DOHH2 (cell line): ENCODE measurements at regions not wholly inside any gene's neighbourhood (a gene's known extent, or its start where the extent isn't known, plus 50 kb on each side); places are given as distances from the start of the nearest gene placed in this dataset.

Experiments used
- H3F3A ChIP-seq: fragments of 200-600 bp; sonication (generic), shearing (Covaris generic); 2 replicates; pipeline ENCODE4 v1.6.0; 2016; ENCODE audit warnings: antibody characterized with exemption, mild to moderate bottlenecking; ENCODE audit not compliant: control insufficient read depth, insufficient read depth
- H3K27ac ChIP-seq: fragments of 200-600 bp; sonication (generic); 2 replicates; pipeline ENCODE4 v1.5.1; 2014; ENCODE audit warnings: low read depth, mild to moderate bottlenecking, low read length, moderate library complexity
- H3K27me3 ChIP-seq: fragments of 200-600 bp; sonication (generic); 2 replicates; pipeline ENCODE4 v1.6.1; 2014; ENCODE audit warnings: mild to moderate bottlenecking, low read length, mixed read lengths; ENCODE audit not compliant: control insufficient read depth
- H3K36me3 ChIP-seq: fragments of 200-600 bp; sonication (generic); 2 replicates; pipeline ENCODE4 v1.6.1; 2014; ENCODE audit warnings: mild to moderate bottlenecking, low read length, moderate library complexity, mixed read lengths; ENCODE audit not compliant: control insufficient read depth
- H3K4me1 ChIP-seq: fragments of 200-600 bp; sonication (generic); 2 replicates; pipeline ENCODE4 v1.6.1; 2014; ENCODE audit warnings: mild to moderate bottlenecking, low read length, mixed read lengths; ENCODE audit not compliant: control insufficient read depth
- H3K4me2 ChIP-seq: fragments of 200-600 bp; sonication (generic); 2 replicates; pipeline ENCODE4 v1.6.0; 2014; ENCODE audit warnings: mild to moderate bottlenecking, low read length, moderate library complexity
- H3K4me3 ChIP-seq: fragments of 200-600 bp; sonication (generic); 2 replicates; pipeline ENCODE4 v1.5.1; 2014; ENCODE audit warnings: mild to moderate bottlenecking, low read length, mixed read lengths
- H3K79me2 ChIP-seq: fragments of 200-600 bp; sonication (generic); 2 replicates; pipeline ENCODE4 v1.6.1; 2014; ENCODE audit warnings: mild to moderate bottlenecking, low read length, mixed read lengths; ENCODE audit not compliant: control insufficient read depth
- H3K9me2 ChIP-seq: fragments of 200-600 bp; sonication (generic); replicated peaks from 2 replicates; pipeline ENCODE4 v1.6.1; 2014; ENCODE audit warnings: mild to moderate bottlenecking, low read length, mixed read lengths; ENCODE audit not compliant: control insufficient read depth
- H3K9me3 ChIP-seq: fragments of 200-600 bp; sonication (generic); 2 replicates; pipeline ENCODE4 v1.6.1; 2014; ENCODE audit warnings: antibody characterized with exemption, low read length, mixed read lengths; ENCODE audit not compliant: control insufficient read depth, insufficient read depth
- H4K20me1 ChIP-seq: fragments of 200-600 bp; sonication (generic); 2 replicates; pipeline ENCODE4 v1.6.0; 2014; ENCODE audit warnings: low read depth, mild to moderate bottlenecking, antibody characterized with exemption, low read length, moderate library complexity; ENCODE audit not compliant: control insufficient read depth, insufficient read depth
- CTCF ChIP-seq: fragments of 200-600 bp; sonication (generic); IDR thresholded peaks from one replicate; pipeline ENCODE4 v1.5.1; 2014; ENCODE audit warnings: antibody characterized with exemption, mild to moderate bottlenecking, low read depth, low read length; ENCODE audit not compliant: poor library complexity, severe bottlenecking
- EZH2phosphoT487 ChIP-seq: fragments of 200-600 bp; sonication (generic); IDR thresholded peaks from 2 replicates; pipeline ENCODE4 v1.6.1; 2017; ENCODE audit warnings: borderline replicate concordance, mild to moderate bottlenecking, antibody characterized with exemption, low read length, moderate library complexity, mixed read lengths

- H3F3A ChIP-seq: no peaks in the 10 kb centered on the region
- no peak overlapping the region for H3K4me2 ChIP-seq
- no peaks in the 10 kb centered on the region for H3K79me2 ChIP-seq
- no peaks in the 10 kb centered on the region for H3K36me3 ChIP-seq
- peaks cover 10% of the 10 kb centered on the region for H3K4me1 ChIP-seq
- H3K9me3 ChIP-seq: no peaks in the 10 kb centered on the region
- no peak overlapping the region for H3K27ac ChIP-seq
- H3K9me2 ChIP-seq: no peaks in the 10 kb centered on the region
- TF ChIP-seq EZH2phosphoT487 (no peak), CTCF (no peak)
- H3K4me3 ChIP-seq: no peak overlapping the region
- H3K27me3 ChIP-seq: no peaks in the 10 kb centered on the region
- H4K20me1 ChIP-seq: no peaks in the 10 kb centered on the region
Measured at GRCh38 chr22:22075382-22076163, 93.0 kb upstream of the TOP3B start.

GRCh38 chr22:22074634-22075381 lies 92.2 kb upstream of the TOP3B start:
- Histone ChIP-seq H3K4me3 (no peak overlapping the region), H3K9me3 (no peaks in the 10 kb centered on the region), H3K4me1 (peaks cover 13% of the 10 kb centered on the region), H3K27me3 (no peaks in the 10 kb centered on the region), H3K79me2 (no peaks in the 10 kb centered on the region), H3K4me2 (no peak overlapping the region), H3K27ac (no peak overlapping the region), H3F3A (no peaks in the 10 kb centered on the region), H3K36me3 (no peaks in the 10 kb centered on the region), H3K9me2 (no peaks in the 10 kb centered on the region), H4K20me1 (no peaks in the 10 kb centered on the region)
- TF ChIP-seq EZH2phosphoT487: no peak
- TF ChIP-seq CTCF: no peak

- TF ChIP-seq CTCF (no peak), EZH2phosphoT487 (no peak)
- Histone ChIP-seq H3K36me3 (no peaks in the 10 kb centered on the region), H3K4me2 (no peak overlapping the region), H3K27ac (no peak overlapping the region), H3K4me1 (peaks cover 10% of the 10 kb centered on the region), H4K20me1 (no peaks in the 10 kb centered on the region), H3K9me3 (no peaks in the 10 kb centered on the region), H3K79me2 (no peaks in the 10 kb centered on the region), H3F3A (no peaks in the 10 kb centered on the region), H3K27me3 (no peaks in the 10 kb centered on the region), H3K9me2 (no peaks in the 10 kb centered on the region), H3K4me3 (no peak overlapping the region)
Measured at GRCh38 chr22:22073769-22074561, 91.4 kb upstream of the TOP3B start.
